MM.1S (cell line): ENCODE measurements at regions not wholly inside any gene's neighbourhood (a gene's known extent, or its start where the extent isn't known, plus 50 kb on each side); places are given as distances from the start of the nearest gene placed in this dataset.

Experiments
- DNase-seq: peaks from one replicate; pipeline ENCODE4 v3.0.0-alpha.2; 2015
- H2AFZ ChIP-seq: fragments of 300-600 bp; sonication (generic); 2 replicates; pipeline ENCODE4 v1.6.0; 2016; ENCODE audit warnings: antibody characterized with exemption, low read length
- H3F3A ChIP-seq: fragments of 300-600 bp; sonication (generic); 2 replicates; pipeline ENCODE4 v1.6.1; 2016; ENCODE audit warnings: mild to moderate bottlenecking, antibody characterized with exemption, low read length, moderate library complexity, mixed read lengths; ENCODE audit not compliant: insufficient read depth
- H3K27ac ChIP-seq: fragments of 300-600 bp; sonication (generic); 2 replicates; pipeline ENCODE4 v1.5.1; 2016; ENCODE audit warnings: mild to moderate bottlenecking, low read length
- H3K27me3 ChIP-seq: fragments of 300-600 bp; sonication (generic); replicated peaks from 2 replicates; pipeline ENCODE4 v1.6.0; 2016; ENCODE audit warnings: low read length; ENCODE audit not compliant: insufficient read depth
- H3K36me3 ChIP-seq: fragments of 300-600 bp; sonication (generic); replicated peaks from 2 replicates; pipeline ENCODE4 v1.6.1; 2016; ENCODE audit warnings: mild to moderate bottlenecking, low read length, mixed read lengths; ENCODE audit not compliant: insufficient read depth
- H3K4me1 ChIP-seq: fragments of 300-600 bp; sonication (generic); 2 replicates; pipeline ENCODE4 v1.6.1; 2016; ENCODE audit warnings: low read length, mixed read lengths
- H3K4me2 ChIP-seq: fragments of 300-600 bp; sonication (generic); 2 replicates; pipeline ENCODE4 v1.6.0; 2016; ENCODE audit warnings: low read depth, low read length
- H3K4me3 ChIP-seq: fragments of 300-600 bp; sonication (generic); 2 replicates; pipeline ENCODE4 v1.5.1; 2016; ENCODE audit warnings: low read length, mixed read lengths
- H3K79me2 ChIP-seq: fragments of 300-600 bp; sonication (generic); 2 replicates; pipeline ENCODE4 v1.6.1; 2016; ENCODE audit warnings: mixed run types, low read length, mixed read lengths
- H3K9ac ChIP-seq: fragments of 300-600 bp; sonication (generic); 2 replicates; pipeline ENCODE4 v1.6.1; 2016; ENCODE audit warnings: low read length, mixed read lengths
- H3K9me2 ChIP-seq: fragments of 300-600 bp; sonication (generic); replicated peaks from 2 replicates; pipeline ENCODE4 v1.6.1; 2016; ENCODE audit warnings: mild to moderate bottlenecking, low read length, mixed read lengths; ENCODE audit not compliant: insufficient read depth
- H3K9me3 ChIP-seq: fragments of 300-600 bp; sonication (generic); replicated peaks from 2 replicates; pipeline ENCODE4 v1.6.1; 2016; ENCODE audit warnings: mild to moderate bottlenecking, low read length, mixed read lengths; ENCODE audit not compliant: insufficient read depth
- H4K20me1 ChIP-seq: fragments of 300-600 bp; sonication (generic); 2 replicates; pipeline ENCODE4 v1.6.1; 2016; ENCODE audit warnings: mild to moderate bottlenecking, low read length, moderate library complexity, mixed read lengths; ENCODE audit not compliant: insufficient read depth
- CTCF ChIP-seq: fragments of 300-600 bp; sonication (generic); IDR thresholded peaks from 2 replicates; pipeline ENCODE4 v1.5.1; 2016; ENCODE audit warnings: antibody characterized with exemption, low read length, mixed read lengths
- EZH2 ChIP-seq: fragments of 300-600 bp; sonication (generic); optimal IDR thresholded peaks from 2 replicates; pipeline ENCODE3; 2017; ENCODE audit warnings: low read depth, mild to moderate bottlenecking, antibody characterized with exemption, low read length, mixed read lengths
- EZH2phosphoT487 ChIP-seq: fragments of 300-600 bp; sonication (generic); IDR thresholded peaks from 2 replicates; pipeline ENCODE4 v1.6.1; 2018; ENCODE audit warnings: antibody characterized with exemption, low read length

GRCh38 chr3:17946619-17947018 is 204.2 kb upstream of the TBC1D5 start:
- Histone ChIP-seq H3K27me3 (no peaks in the 10 kb centered on the region), H3K4me1 (no peaks in the 10 kb centered on the region), H2AFZ (no peak overlapping the region), H3K36me3 (no peaks in the 10 kb centered on the region), H3K79me2 (no peaks in the 10 kb centered on the region), H3K9me2 (no peaks in the 10 kb centered on the region), H3K9ac (no peak overlapping the region), H3K27ac (no peak overlapping the region), H3K4me3 (no peak overlapping the region), H3K9me3 (no peaks in the 10 kb centered on the region), H3F3A (no peaks in the 10 kb centered on the region), H3K4me2 (no peak overlapping the region), H4K20me1 (no peaks in the 10 kb centered on the region)
- no peak for DNase-seq
- TF ChIP-seq CTCF, result no peak
- no peak for TF ChIP-seq EZH2
- no peak for TF ChIP-seq EZH2phosphoT487

GRCh38 chr3:17945799-17946399 is 203.5 kb upstream of the TBC1D5 start:
- H3K36me3 ChIP-seq, result no peaks in the 10 kb centered on the region
- no peaks in the 10 kb centered on the region for H3K9me2 ChIP-seq
- no peak overlapping the region for H2AFZ ChIP-seq
- H3K27ac ChIP-seq, result no peak overlapping the region
- no peaks in the 10 kb centered on the region for H3F3A ChIP-seq
- no peak overlapping the region for H3K4me3 ChIP-seq
- no peak overlapping the region for H3K4me2 ChIP-seq
- no peaks in the 10 kb centered on the region for H3K4me1 ChIP-seq
- H3K9ac ChIP-seq, result no peak overlapping the region
- H3K9me3 ChIP-seq, result no peaks in the 10 kb centered on the region
- H3K27me3 ChIP-seq, result no peaks in the 10 kb centered on the region
- no peaks in the 10 kb centered on the region for H4K20me1 ChIP-seq
- TF ChIP-seq EZH2 (no peak), EZH2phosphoT487 (no peak), CTCF (no peak)
- no peaks in the 10 kb centered on the region for H3K79me2 ChIP-seq
- no peak for DNase-seq

- H3K4me3 ChIP-seq, result no peak overlapping the region
- DNase-seq, result no peak
- H3K9me2 ChIP-seq, result no peaks in the 10 kb centered on the region
- H3K4me1 ChIP-seq, result no peaks in the 10 kb centered on the region
- no peak overlapping the region for H2AFZ ChIP-seq
- no peak overlapping the region for H3K4me2 ChIP-seq
- H3K9ac ChIP-seq, result no peak overlapping the region
- no peaks in the 10 kb centered on the region for H3K27me3 ChIP-seq
- no peaks in the 10 kb centered on the region for H3F3A ChIP-seq
- no peak overlapping the region for H3K27ac ChIP-seq
- no peaks in the 10 kb centered on the region for H3K36me3 ChIP-seq
- no peaks in the 10 kb centered on the region for H4K20me1 ChIP-seq
- no peak for TF ChIP-seq CTCF
- TF ChIP-seq EZH2phosphoT487, result no peak
- no peak for TF ChIP-seq EZH2
- H3K79me2 ChIP-seq, result no peaks in the 10 kb centered on the region
- H3K9me3 ChIP-seq, result no peaks in the 10 kb centered on the region
These were observed 202.8 kb upstream of the TBC1D5 start for GRCh38 chr3:17945018-17945798.
